ENCODE measurements at regions not wholly inside any gene's neighbourhood (a gene's known extent, or its start where the extent isn't known, plus 50 kb on each side); places are given as distances from the start of the nearest gene placed in this dataset.
"Not testable (repeated sequence)": the region's sequence is repeated elsewhere in the genome, so short reads cannot be mapped to it uniquely, and the experiment has no call there.

DNA sequence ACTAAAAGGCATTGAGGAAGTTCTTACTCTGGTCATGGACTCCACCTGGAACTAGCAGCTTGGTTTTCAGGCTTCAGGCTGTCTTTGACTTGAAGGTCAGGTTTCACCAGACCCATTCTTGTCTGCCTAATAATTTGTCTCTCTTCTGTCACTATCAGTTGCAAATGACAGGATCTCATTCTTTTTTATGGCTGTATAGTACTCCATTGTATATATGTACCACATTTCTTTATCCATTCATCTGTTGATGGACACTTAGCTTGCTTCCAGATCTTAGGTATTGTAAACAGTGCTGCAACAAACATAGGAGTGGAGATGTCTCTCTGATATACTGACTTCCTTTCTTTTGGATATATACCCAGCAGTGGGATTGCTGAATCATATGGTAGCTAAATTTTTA is 73.1 kb upstream of the SYNCRIP start:
- DNase-seq (ENCODE audit: low read depth) = no peak
- TF ChIP-seq, protein P1, sequence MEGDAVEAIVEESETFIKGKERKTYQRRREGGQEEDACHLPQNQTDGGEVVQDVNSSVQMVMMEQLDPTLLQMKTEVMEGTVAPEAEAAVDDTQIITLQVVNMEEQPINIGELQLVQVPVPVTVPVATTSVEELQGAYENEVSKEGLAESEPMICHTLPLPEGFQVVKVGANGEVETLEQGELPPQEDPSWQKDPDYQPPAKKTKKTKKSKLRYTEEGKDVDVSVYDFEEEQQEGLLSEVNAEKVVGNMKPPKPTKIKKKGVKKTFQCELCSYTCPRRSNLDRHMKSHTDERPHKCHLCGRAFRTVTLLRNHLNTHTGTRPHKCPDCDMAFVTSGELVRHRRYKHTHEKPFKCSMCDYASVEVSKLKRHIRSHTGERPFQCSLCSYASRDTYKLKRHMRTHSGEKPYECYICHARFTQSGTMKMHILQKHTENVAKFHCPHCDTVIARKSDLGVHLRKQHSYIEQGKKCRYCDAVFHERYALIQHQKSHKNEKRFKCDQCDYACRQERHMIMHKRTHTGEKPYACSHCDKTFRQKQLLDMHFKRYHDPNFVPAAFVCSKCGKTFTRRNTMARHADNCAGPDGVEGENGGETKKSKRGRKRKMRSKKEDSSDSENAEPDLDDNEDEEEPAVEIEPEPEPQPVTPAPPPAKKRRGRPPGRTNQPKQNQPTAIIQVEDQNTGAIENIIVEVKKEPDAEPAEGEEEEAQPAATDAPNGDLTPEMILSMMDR (IDR thresholded peaks at IDR 0.05; ENCODE audit: control insufficient read depth, insufficient read depth, low read depth, low read length, missing control alignments) = no peak
- H3K4me3 ChIP-seq (ENCODE audit: control insufficient read depth, low read depth, low read length) = no peak overlapping the region

DNA sequence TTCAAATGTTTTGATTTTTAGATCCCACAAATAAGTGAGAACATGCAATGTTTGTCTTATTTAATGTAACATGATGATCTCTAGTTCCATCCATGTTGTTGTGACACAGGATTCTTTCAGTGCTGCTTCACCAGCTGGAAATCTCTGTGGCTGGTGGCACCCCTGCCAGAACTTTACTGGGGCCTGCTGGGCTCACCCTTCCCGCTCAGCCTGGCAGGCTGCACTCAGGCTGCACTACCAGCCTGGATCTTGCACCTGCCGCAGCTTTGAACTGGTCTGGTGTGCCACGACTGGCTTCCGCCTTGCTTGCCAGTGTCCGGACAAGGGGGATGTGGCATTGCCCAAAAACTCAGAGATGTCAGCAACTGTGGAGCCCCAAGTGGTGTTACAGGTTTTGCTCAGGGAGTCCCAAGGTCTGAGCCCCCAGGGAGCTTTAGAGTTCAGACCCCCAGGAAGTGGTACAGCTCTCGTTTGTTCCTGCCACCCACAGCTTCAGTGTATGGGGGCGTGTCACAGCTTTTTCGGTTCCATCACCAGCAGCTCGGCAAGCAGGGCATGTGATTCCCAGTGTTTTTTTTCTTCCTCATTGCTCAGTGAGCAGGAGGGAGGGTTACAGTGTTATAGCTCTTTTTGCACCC is 72.3 kb upstream of the SYNCRIP start:
- no peak overlapping the region for H3K4me3 ChIP-seq (ENCODE audit: control insufficient read depth, low read depth, low read length)
- TF ChIP-seq, protein P1 (IDR thresholded peaks at IDR 0.05; ENCODE audit: control insufficient read depth, insufficient read depth, low read depth, low read length, missing control alignments) = no peak
- DNase-seq (ENCODE audit: low read depth) = no peak

DNA sequence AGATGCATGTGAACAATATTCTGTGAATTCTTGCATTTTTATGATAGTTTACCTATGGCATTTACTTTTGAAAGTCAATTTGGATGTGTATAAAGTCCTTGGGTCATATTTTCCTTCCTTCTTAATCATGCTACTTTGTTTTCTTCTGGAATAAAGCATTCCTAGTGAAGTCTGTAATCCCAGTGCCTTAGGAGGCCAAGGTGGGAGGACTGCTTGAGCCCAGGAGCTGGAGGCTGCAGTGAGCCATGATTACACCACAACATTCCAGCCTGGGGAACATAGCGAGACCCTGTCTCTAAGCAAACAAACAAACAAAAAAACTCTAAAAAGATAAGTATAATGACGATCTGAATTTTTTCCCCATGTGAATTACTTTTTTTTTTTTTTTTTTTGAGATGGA is 69.7 kb upstream of the SYNCRIP start:
- TF ChIP-seq, protein P1 (IDR thresholded peaks at IDR 0.05; ENCODE audit: control insufficient read depth, insufficient read depth, low read depth, low read length, missing control alignments) = no peak
- H3K4me3 ChIP-seq (ENCODE audit: control insufficient read depth, low read depth, low read length) = no peak overlapping the region
- no peak for DNase-seq (ENCODE audit: low read depth)

DNA sequence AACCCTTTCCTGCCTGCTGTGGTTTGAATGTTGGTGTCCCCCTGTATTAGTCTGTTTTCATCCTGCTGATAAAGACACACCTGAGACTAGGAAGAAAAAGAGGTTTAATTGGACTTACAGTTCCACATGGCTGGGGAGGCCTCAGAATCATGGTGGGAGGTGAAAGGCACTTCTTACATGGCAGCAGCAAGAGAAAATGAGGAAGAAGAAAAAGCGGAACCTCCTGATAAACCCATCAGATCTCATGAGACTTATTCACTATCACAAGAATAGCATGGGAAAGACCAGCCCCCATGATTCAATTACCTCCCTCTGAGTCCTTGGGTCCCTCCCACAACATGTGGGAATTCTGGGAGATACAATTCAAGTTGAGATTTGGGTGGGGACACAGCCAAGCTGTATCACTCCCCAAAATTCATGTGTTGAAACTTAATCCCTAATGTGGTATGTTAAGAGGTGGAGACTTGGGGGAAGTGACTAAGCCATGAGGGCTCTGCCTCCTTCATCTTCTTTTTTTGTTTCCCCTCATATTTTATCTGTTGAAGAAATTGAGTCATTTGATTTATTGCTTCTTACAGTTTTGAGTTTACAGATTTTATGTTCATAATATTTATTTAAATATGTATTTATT is 64.9 kb upstream of the SYNCRIP start:
- DNase-seq (ENCODE audit: low read depth); H3K4me3 ChIP-seq (ENCODE audit: control insufficient read depth, low read depth, low read length): not testable (repeated sequence)

DNA sequence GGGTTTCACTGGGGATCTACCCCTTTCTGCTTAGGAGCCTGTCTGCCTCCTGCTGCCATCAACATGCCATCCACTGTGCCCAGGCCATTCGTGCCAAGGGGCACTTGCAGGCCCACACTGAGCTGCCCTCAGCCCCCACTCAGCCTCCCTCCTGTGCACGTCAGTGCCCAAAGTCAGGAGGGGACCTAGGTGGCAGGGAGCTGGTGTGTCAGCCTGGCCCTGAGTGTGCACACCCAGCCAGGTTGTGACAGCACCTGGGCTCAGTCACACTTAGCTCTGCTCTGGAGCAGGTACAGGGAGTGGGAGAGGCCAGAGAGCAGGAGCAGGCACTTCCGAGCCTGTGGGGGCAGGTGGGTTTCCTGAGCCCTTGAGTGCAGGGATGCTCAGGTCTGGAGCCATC is 63.6 kb upstream of the SYNCRIP start:
- no peak overlapping the region for H3K4me3 ChIP-seq (ENCODE audit: control insufficient read depth, low read depth, low read length)
- TF ChIP-seq, protein P1 (IDR thresholded peaks at IDR 0.05; ENCODE audit: control insufficient read depth, insufficient read depth, low read depth, low read length, missing control alignments) = no peak
- no peak for DNase-seq (ENCODE audit: low read depth)

DNA sequence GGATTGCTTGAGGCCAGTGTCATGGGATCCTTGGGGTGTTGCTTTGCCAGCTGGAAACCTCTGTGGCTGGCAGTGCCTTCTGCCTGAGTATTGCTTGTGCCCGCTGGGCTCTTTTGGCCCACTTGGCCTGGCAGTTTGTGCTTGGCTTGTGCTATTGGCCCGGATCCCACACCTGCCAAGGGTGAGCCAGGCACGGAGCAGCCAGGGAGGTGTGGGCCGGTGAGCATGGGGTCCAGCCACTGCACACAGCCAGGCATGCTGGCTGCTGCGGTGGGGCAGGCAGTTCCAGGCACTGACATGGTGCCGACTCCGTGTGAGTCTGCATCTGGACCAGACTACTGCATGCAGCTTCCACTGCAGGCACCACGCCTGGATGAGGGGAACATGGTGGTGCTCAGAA is 62.5 kb upstream of the SYNCRIP start:
- TF ChIP-seq, protein P1 (IDR thresholded peaks at IDR 0.05; ENCODE audit: control insufficient read depth, insufficient read depth, low read depth, low read length, missing control alignments) = no peak
- no peak overlapping the region for H3K4me3 ChIP-seq (ENCODE audit: control insufficient read depth, low read depth, low read length)
- no peak for DNase-seq (ENCODE audit: low read depth)

DNA sequence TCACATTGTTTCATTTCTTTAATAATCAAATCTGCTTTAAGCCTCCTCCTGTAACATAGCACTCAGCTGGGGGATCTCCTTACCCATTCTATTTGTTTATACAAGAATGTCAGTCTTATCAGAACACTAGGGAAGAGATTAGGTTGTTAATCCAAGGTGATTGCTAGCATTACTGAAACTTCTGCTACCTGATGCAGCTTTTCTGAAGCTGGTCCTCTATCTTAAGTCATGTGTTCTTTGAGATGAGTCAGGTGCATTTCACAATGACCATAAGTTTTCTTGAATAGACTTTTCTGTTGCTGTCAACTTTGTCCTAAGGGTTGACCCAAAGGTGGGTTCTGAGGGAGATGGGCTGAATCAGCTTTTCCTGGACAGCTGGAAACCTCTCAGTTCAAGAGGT is 60.7 kb upstream of the SYNCRIP start:
- no peak overlapping the region for H3K4me3 ChIP-seq (ENCODE audit: control insufficient read depth, low read depth, low read length)
- TF ChIP-seq, protein P1 (IDR thresholded peaks at IDR 0.05; ENCODE audit: control insufficient read depth, insufficient read depth, low read depth, low read length, missing control alignments) = no peak
- no peak for DNase-seq (ENCODE audit: low read depth)

Data from AG09309 (cell line).